VCaP (cell line): ENCODE measurements at regions not wholly inside any gene's neighbourhood (a gene's known extent, or its start where the extent isn't known, plus 50 kb on each side); places are given as distances from the start of the nearest gene placed in this dataset.

Source experiments
- H3K27ac ChIP-seq: fragments of 450-650 bp; 2 replicates; pipeline ENCODE4 v1.5.1; 2017
- CTCF ChIP-seq: fragments of 450-650 bp; conservative IDR thresholded peaks from 2 replicates; pipeline ENCODE4 v1.5.1; 2017; ENCODE audit warnings: mild to moderate bottlenecking, moderate library complexity

GRCh38 chr7:12137283-12137682, 73.8 kb upstream of the TMEM106B start:
- H3K27ac ChIP-seq, result no peak overlapping the region
- no peak for TF ChIP-seq CTCF

- TF ChIP-seq CTCF, result no peak
Measured at GRCh38 chr7:12138421-12138820, 72.7 kb upstream of the TMEM106B start.

GRCh38 chr7:12139416-12139815, 71.7 kb upstream of the TMEM106B start:
- no peak overlapping the region for H3K27ac ChIP-seq
- TF ChIP-seq CTCF, result no peak

More at GRCh38 chr7:12138421-12138820, 72.7 kb upstream of the TMEM106B start:
- no peak overlapping the region for H3K27ac ChIP-seq

- TF ChIP-seq CTCF, result no peak
- H3K27ac ChIP-seq, result no peak overlapping the region
Measured at GRCh38 chr7:12146813-12147212, 64.3 kb upstream of the TMEM106B start.

- no peak overlapping the region for H3K27ac ChIP-seq
- no peak for TF ChIP-seq CTCF
Measured at GRCh38 chr7:12152196-12152918, 58.7 kb upstream of the TMEM106B start.

GRCh38 chr7:12154119-12154518, 57.0 kb upstream of the TMEM106B start:
- no peak overlapping the region for H3K27ac ChIP-seq
- TF ChIP-seq CTCF, result no peak

GRCh38 chr7:12157517-12157916, 53.6 kb upstream of the TMEM106B start:
- no peak overlapping the region for H3K27ac ChIP-seq
- TF ChIP-seq CTCF, result no peak
